Left colon (tissue), 2 donors: ENCODE measurements at regions not wholly inside any gene's neighbourhood (a gene's known extent, or its start where the extent isn't known, plus 50 kb on each side); places are given as distances from the start of the nearest gene placed in this dataset.
"Not testable (repeated sequence)": the region's sequence is repeated elsewhere in the genome, so short reads cannot be mapped to it uniquely, and the experiment has no call there.

Experiments used
- ATAC-seq: fragments of 200-7000 bp; cut with Tn5 transposase; one replicate; pipeline ENCODE4 v1.9.1; 2020; ENCODE audit warnings: mild to moderate bottlenecking, moderate library complexity
- DNase-seq, 2 donors: peaks; one replicate each; pipeline ENCODE4 v3.0.0-alpha.2; 2020
- intact Hi-C, 2 donors: fragments of 100-400 bp; cut with DNase I in 1 of 2; cut with micrococcal nuclease in 1 of 2; formaldehyde crosslinking; loops; one replicate each; pipeline versions ENCODE4 v1.11.2 to v1.14.0; 2022; cut with DNase I, micrococcal nuclease
- donor health status: DM: no; HTN: no; CAD: no.
- donor health status: DM: yes; HTN: yes; CAD: no.

DNA sequence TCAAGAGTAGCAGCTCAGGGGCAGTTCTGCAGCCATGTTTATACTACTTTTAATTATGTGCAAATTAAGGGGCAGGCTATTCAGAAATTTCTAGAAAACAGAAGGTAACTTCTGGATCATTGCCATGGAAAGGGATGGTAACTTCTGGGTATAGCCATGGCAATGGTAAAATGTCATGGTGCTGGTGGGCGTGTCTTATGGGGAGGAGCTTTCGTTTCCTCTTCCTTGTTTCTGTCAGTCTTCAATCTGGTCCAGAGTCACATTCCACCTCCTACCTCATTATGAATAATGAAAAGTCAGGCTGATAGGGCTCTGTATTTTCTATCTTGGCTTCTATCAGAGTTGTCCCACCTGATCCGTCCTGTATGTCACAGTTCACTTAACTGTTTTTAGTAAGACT, 366.0 kb downstream of the SRGAP2C start:
- DNase-seq, ATAC-seq, intact Hi-C loops: not testable (repeated sequence)

- ATAC-seq, intact Hi-C loops, DNase-seq: not testable (repeated sequence)
These were observed 366.7 kb downstream of the SRGAP2C start for GRCh38 chr1:121551491-121551890.

- ATAC-seq, intact Hi-C loops, DNase-seq: not testable (repeated sequence)
These were observed 371.8 kb downstream of the SRGAP2C start for GRCh38 chr1:121556560-121556959.

DNA sequence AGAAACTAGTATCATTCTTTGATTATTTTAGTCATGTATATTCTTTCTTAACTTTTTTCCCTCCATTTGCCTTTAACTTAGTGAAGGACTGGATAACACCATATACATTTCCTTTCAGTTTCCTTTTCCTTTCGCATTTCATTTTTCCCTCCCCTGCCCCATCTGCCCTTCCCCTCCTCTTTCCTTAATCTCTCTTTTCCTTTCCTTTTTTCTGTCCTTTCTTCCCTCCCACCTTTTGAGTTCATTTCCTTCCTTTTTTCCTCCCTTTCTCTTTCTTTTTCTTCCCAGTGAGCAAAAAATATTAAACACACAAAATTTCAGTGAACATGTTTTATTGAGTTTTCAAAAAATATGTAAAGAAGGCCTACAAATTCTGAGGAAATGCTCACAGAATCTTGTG, 373.3 kb downstream of the SRGAP2C start:
- not testable (repeated sequence) for ATAC-seq, DNase-seq

GRCh38 chr1:121558514-121558913, 373.7 kb downstream of the SRGAP2C start:
- DNase-seq (no peak), ATAC-seq (no peak)
- intact Hi-C loops: no loop called here

More for the DNA sequence above, 373.3 kb downstream of the SRGAP2C start:
- intact Hi-C loops: not testable (repeated sequence)

DNA sequence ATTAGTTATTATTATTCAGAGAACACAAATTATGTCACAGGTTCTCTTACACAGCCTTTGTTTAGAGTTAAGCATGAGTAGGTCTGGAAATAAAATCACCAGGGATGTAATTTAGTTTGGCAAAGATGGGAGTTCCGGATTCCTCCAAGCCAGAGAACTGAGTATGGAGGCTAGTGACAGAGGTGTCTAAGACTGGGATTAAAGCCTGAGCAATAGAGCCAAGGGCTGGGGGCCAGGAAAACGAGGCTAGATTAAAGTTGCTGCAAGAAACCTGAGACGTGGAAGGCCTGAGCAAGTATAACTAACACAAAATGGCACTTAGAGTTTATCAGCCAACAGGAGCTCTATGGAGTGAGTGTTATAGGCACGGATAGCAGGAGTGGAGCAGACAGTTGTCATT, 381.6 kb downstream of the SRGAP2C start:
- intact Hi-C loops: no loop called here
- no peak for DNase-seq
- ATAC-seq: no peak

GRCh38 chr1:121569428-121569827, 384.7 kb downstream of the SRGAP2C start:
- DNase-seq (no peak), ATAC-seq (no peak)
- intact Hi-C loops: no loop called here

- intact Hi-C loops, DNase-seq, ATAC-seq: not testable (repeated sequence)
These were observed 389.2 kb downstream of the SRGAP2C start for GRCh38 chr1:121573881-121574504.

DNA sequence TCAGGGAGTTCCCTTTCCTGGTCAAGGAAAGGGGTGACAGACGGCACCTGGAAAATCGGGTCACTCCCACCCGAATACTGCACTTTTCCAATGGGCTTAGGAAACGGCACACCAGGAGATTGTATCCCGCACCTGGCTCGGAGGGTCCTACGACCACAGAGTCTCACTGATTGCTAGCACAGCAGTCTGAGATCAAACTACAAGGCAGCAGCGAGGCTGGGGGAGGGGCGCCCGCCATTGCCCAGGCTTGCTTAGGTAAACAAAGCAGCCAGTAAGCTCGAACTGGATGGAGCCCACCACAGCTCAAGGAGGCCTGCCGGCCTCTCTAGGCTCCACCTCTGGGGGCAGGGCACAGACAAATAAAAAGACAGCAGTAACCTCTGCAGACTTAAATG, 389.7 kb downstream of the SRGAP2C start:
- ATAC-seq, intact Hi-C loops, DNase-seq: not testable (repeated sequence)

- DNase-seq, ATAC-seq, intact Hi-C loops: not testable (repeated sequence)
These were observed 398.1 kb downstream of the SRGAP2C start for GRCh38 chr1:121582898-121583297.

DNA sequence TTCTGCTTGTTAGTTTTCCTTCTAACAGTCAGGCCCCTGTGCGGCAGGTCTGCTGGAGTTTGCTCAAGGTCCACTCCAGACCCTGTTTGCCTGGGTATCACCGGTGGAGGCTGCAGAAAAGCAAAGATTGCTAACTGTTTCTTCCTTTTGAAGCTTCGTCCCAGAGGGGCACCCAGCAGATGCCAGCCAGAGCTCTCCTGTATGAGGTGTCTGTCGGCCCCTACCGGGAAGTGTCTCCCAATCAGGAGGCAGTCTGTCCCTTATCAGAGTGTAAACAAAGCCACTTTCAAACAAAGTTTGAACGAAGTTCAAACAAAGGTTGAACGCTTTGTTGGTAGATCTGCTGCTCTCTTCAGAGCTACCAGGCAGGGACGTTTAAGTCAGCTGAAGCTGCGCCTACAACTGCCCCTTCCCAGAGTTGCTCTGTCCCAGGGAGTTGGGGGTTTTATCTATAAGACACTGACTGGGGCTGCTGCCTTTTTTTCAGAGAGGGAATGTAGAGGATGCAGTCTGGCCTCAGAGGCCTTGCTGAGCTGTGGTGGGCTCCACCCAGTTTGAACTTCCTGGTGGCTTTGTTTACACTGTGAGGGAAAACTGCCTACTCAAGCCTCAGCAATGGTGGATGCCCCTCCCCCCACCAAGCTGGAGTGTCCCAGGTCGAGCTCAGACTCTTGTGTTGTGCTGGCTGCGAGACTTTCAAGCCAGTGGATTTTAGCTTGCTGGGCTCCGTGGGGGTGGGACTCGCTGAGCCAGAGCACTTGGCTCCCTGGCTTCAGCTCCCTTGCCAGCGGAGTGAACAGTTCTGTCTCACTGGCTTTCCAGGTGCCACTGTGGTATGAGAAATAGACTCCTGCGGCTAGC, 401.8 kb downstream of the SRGAP2C start:
- DNase-seq (peak; percentile 52 to 53), ATAC-seq (peak; percentile 75)
- intact Hi-C loops: no loop called here

GRCh38 chr1:121587230-121587569, 402.4 kb downstream of the SRGAP2C start:
- no peak for DNase-seq
- ATAC-seq: no peak
- intact Hi-C loops: no loop called here

DNA sequence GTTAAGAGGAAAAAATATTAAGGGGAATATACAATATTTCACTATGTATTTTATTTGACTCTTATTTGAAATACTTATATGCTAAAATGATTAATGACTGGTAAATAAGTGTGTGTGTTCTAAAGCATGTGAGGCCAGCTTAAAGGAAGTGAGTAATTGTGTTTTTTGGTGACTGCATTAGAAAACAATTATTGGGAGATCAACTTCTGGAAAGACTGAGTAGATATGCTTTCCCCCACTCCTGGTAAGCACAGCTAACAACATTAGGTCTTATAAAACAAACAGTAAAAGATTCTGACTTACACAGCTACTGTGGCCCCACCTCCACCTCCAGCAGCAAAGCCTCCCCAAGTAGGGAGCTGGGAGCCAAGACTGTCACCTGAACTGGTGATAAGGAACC, 403.0 kb downstream of the SRGAP2C start:
- ATAC-seq (no peak), DNase-seq (no peak)
- intact Hi-C loops: no loop called here

GRCh38 chr1:121594096-121594495, 409.3 kb downstream of the SRGAP2C start:
- peak; percentile 26 for ATAC-seq
- intact Hi-C loops: no loop called here
- no peak for DNase-seq

DNA sequence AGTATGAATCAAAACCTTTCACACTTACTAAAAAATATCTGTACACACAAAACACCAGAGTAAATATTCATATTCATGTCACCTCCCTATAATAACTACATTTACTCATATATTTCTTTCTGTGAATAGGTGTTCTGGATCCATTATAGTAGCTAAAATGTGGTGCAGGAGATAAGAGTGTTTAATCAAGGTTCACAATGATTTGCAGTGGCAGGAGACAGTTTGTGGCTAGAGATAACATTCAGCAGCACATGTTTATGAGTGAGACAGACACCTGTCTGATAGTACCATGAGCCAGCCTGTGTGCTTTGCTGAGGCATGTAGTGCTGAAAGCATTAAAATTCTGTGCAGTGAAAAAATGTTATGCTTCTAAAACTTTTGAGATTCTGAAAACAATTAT, 410.3 kb downstream of the SRGAP2C start:
- intact Hi-C loops: no loop called here
- DNase-seq (no peak), ATAC-seq (peak; percentile 85)

GRCh38 chr1:121604843-121605444, 420.2 kb downstream of the SRGAP2C start:
- DNase-seq, intact Hi-C loops, ATAC-seq: not testable (repeated sequence)

DNA sequence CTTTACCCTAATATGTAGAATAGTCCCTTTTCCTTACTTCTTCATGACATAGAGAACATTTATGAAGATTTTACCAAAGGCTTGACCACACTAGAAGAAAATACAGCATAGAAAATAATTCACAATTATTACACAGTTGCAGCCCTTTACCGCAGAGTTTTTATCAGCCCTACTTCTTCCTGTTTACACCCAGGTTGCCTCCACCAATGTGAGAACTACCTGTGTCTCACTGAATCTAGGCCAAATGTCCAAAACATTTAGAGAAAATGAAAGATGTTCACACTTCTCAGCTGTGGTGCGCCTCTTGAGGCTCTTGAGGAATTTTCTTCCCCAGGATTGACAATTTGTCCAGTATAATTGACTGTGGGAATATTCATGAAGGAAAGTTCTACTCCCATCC, 422.7 kb downstream of the SRGAP2C start:
- intact Hi-C loops, DNase-seq, ATAC-seq: not testable (repeated sequence)
